ENCODE measurements at regions not wholly inside any gene's neighbourhood (a gene's known extent, or its start where the extent isn't known, plus 50 kb on each side); places are given as distances from the start of the nearest gene placed in this dataset.

DNA sequence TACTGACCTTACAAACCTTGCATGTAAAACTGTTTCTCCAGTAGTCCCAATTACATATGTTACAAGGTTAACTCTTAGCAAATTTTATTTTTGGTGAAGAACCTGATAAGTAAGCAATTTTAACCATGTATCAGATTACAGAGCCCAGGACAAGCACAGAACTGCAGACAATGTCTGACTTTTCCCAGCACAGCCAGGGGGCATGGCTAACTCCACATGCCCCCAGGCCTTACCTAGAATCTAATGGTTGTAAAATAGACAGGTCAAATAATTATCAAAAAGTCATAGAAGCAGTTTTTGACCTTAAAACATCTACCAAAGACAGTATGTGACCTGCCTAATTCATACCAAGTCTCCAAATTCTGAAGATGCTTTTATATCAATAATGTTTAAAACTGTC, 364.1 kb downstream of the FOXO1 start:
- TF ChIP-seq, protein P1, sequence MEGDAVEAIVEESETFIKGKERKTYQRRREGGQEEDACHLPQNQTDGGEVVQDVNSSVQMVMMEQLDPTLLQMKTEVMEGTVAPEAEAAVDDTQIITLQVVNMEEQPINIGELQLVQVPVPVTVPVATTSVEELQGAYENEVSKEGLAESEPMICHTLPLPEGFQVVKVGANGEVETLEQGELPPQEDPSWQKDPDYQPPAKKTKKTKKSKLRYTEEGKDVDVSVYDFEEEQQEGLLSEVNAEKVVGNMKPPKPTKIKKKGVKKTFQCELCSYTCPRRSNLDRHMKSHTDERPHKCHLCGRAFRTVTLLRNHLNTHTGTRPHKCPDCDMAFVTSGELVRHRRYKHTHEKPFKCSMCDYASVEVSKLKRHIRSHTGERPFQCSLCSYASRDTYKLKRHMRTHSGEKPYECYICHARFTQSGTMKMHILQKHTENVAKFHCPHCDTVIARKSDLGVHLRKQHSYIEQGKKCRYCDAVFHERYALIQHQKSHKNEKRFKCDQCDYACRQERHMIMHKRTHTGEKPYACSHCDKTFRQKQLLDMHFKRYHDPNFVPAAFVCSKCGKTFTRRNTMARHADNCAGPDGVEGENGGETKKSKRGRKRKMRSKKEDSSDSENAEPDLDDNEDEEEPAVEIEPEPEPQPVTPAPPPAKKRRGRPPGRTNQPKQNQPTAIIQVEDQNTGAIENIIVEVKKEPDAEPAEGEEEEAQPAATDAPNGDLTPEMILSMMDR (IDR thresholded peaks at IDR 0.05) = no peak
- TF ChIP-seq POLR2A (IDR thresholded peaks at IDR 0.05) = no peak
